HG02852 (cell line): ENCODE measurements at regions not wholly inside any gene's neighbourhood (a gene's known extent, or its start where the extent isn't known, plus 50 kb on each side); places are given as distances from the start of the nearest gene placed in this dataset.
"Not testable (repeated sequence)": the region's sequence is repeated elsewhere in the genome, so short reads cannot be mapped to it uniquely, and the experiment has no call there.

ENCODE experiments used
- ATAC-seq: cut with Tn5 transposase; IDR thresholded peaks from one replicate; pipeline ENCODE4 v1.9.1; 2021; ENCODE audit warnings: mild to moderate bottlenecking, moderate library complexity; ENCODE audit not compliant: unreplicated experiment

GRCh38 chr11:34001557-34002064 is 49.9 kb upstream of the CAPRIN1 start:
- no peak for ATAC-seq

DNA sequence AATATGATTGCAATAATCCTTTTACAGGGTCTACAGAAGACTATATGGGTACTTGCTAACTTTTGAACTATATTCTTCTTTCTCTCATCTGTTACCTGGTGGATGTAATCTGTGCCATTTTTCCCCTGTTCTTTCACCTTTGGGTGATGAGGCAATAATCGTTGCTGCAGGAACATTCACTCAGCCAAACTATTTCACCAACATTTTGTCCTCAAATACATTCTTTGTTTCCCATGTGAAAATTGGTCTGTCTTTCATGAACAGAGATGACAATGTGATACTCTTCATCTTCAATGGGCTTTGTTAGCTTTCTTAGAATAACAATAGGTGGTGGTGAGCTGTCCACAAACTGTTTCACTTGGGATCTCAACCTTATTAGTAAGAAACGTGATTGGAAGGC is 52.1 kb upstream of the CAPRIN1 start:
- ATAC-seq, result no peak

- no peak for ATAC-seq
These were observed 53.8 kb upstream of the CAPRIN1 start for GRCh38 chr11:33997584-33998251.

DNA sequence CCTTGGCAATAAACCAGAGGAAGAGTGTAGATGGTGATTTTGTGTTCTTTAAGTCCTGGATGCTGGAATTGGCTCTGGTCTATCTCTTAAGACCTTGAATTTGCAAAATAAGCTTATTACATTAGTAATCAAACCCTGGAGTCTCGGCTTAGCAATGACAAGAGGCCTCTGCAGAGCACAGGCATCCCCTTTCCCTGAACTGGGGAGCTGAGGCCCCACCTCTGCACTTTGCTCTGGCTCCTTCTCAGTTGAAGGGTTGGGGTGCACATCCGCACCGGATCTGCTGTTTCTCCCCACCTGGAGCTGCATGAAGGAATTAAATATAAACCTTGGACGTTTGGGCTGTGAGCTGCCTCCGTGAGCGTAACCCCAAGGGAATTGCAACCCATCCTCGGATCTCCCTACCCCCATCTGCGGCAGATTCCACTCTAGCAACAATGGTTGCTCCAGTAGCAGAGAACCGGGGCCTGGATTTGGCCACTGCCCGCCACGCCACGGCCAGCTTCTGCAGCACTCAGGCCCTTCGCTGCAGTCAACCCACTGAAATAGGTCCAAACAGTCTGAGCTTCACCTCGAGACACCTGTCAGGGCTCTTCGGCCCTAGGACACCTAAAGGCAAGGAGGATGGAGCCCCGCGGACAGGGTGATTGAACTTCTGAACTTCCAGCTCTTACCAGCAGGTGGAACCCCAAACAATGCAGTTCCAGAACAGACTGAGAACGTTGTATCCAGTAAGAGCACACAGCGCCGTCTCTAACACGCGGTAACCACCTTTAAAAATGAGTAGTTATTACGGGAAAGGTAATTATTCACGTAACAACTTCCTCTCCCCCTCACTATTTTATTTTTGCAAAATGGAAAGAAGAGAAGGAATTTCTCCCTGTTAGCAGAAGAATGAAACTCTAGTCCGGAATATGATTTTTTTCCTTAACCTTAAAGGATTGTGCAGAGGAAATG is 54.8 kb upstream of the CAPRIN1 start:
- peak; percentile 67 for ATAC-seq

GRCh38 chr11:33994937-33995336 is 56.6 kb upstream of the CAPRIN1 start:
- no peak for ATAC-seq

- not testable (repeated sequence) for ATAC-seq
These were observed 60.4 kb upstream of the CAPRIN1 start for GRCh38 chr11:33991136-33991535.

- not testable (repeated sequence) for ATAC-seq
These were observed 61.4 kb upstream of the CAPRIN1 start for GRCh38 chr11:33990131-33990530.

DNA sequence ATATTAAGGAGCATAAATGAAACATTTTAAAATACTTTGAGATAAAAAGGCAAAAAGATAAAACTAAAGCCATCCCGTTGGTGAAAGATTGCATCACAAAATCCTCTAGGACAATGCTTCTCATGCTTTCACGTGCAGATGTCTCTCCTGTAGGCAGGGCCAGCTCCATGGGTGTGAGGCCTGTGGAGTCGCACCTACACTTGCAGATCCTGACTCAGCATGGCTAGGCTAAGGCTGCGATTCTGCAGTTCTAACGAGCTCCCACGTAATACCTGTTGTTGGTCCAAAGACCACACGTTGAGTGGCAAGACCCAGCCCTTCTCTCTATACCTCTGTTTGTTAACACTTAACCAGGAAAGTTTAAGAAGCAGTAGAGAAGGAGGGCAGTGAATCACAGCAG is 62.1 kb upstream of the CAPRIN1 start:
- ATAC-seq, result no peak

- no peak for ATAC-seq
These were observed 62.8 kb upstream of the CAPRIN1 start for GRCh38 chr11:33988586-33989370.

GRCh38 chr11:33987975-33988580 is 63.5 kb upstream of the CAPRIN1 start:
- ATAC-seq, result no peak

DNA sequence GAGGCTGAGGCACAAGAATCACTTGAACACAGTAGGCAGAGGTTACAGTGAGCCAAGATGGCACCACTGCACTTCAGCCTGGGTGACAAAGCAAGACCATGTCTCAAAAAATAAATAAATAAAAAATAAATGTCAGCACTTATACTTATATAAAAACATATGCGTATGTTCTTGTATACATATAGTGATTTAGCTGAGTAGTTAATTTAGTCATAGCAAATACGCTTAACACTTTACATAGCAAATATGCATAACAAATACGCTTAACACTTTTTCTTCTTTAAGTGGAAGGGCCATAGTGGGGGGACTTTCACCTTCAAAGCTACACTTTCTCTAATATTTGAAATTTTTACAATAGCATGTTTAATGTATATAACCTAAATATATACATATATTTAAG is 64.0 kb upstream of the CAPRIN1 start:
- ATAC-seq, result no peak

GRCh38 chr11:33986597-33987501 is 64.7 kb upstream of the CAPRIN1 start:
- ATAC-seq, result not testable (repeated sequence)

- ATAC-seq, result no peak
These were observed 66.7 kb upstream of the CAPRIN1 start for GRCh38 chr11:33984682-33985389.

GRCh38 chr11:33982661-33983060 is 68.9 kb upstream of the CAPRIN1 start:
- ATAC-seq, result no peak

- ATAC-seq, result no peak
These were observed 70.6 kb upstream of the CAPRIN1 start for GRCh38 chr11:33980897-33981296.

DNA sequence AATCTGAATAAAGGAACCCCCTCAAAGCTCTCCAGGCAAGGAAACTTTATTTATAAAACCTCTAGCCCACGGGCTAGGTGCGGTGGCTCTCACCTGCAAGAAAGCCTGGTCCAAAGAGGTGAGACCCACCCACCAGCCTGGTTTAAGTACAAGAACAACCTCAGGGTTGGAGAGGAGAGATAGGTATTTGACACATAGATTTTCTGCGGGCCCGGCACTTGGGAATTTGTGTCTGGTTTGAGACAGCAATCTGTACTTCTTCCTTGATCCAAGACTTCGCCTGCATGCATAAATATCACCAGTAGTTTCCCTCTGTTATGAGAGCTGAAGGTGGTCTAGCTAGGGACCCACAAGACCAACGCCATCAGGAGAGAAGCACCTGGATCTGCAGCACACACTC is 73.2 kb upstream of the CAPRIN1 start:
- ATAC-seq, result no peak

DNA sequence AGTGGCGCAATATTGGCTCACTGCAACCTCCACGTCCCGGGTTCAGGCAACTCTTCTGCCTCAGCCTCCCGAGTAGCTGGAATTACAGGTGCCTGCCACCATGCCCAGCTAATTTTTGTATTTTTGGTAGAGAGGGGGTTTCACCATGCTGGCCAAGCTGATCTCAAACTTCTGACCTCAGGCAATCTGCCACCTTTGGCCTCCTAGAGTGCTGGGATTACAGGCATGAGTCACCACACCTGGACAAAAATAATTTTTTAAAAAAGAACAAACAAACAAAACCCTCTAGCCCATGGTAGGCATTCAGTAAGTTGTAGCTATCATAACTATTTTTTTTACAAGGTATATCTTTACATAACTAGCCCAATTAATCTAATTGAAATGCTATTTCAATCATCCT is 73.9 kb upstream of the CAPRIN1 start:
- no peak for ATAC-seq

- ATAC-seq, result no peak
These were observed 74.9 kb upstream of the CAPRIN1 start for GRCh38 chr11:33976495-33977199.
